ENCODE measurements at regions not wholly inside any gene's neighbourhood (a gene's known extent, or its start where the extent isn't known, plus 50 kb on each side); places are given as distances from the start of the nearest gene placed in this dataset.
"Not testable (repeated sequence)": the region's sequence is repeated elsewhere in the genome, so short reads cannot be mapped to it uniquely, and the experiment has no call there.

- Mint-ChIP-seq H3K4me3 (no peak overlapping the region), H3K36me3 (ENCODE audit: low read depth) (no peaks in the 10 kb centered on the region), H3K4me1 (no peaks in the 10 kb centered on the region), H3K27ac (no peak overlapping the region), H3K27me3 (no peaks in the 10 kb centered on the region), H3K9me3 (no peaks in the 10 kb centered on the region)
- POLR2A ChIA-PET, result no interaction called here
- intact Hi-C loops (cut with micrococcal nuclease), result no loop called here
- no peak for DNase-seq
- no peak for TF ChIP-seq CTCF (IDR thresholded peaks at IDR 0.05)
- CTCF ChIA-PET, result no interaction called here
- ATAC-seq (ENCODE audit: low read depth), result no peak
These were observed 52.7 kb upstream of the LARP1 start for GRCh38 chr5:154702477-154702876.

DNA sequence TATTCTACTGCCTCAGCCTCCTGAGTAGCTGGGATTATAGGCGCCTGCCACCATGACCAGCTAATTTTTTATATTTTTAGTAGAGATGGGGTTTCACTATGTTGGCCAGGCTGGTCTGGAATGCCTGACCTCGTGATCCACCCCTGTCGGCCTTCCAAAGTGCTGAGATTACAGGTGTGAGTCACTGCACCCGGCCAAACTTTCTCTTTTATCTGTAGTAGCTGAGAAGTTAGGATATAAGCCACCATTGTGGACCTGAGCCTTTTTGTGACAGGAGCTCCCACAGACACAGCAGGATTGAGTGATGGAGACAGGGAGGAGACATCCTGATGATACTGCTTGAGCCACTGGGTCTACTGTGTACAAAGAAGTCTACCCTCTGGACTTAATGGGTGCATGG lies 53.5 kb upstream of the LARP1 start:
- H3K9me3 Mint-ChIP-seq; H3K27ac Mint-ChIP-seq; H3K4me3 Mint-ChIP-seq; CTCF ChIA-PET; POLR2A ChIA-PET; H3K36me3 Mint-ChIP-seq (ENCODE audit: low read depth); H3K27me3 Mint-ChIP-seq; DNase-seq; H3K4me1 Mint-ChIP-seq; intact Hi-C loops (cut with micrococcal nuclease); ATAC-seq (ENCODE audit: low read depth): not testable (repeated sequence)

DNA sequence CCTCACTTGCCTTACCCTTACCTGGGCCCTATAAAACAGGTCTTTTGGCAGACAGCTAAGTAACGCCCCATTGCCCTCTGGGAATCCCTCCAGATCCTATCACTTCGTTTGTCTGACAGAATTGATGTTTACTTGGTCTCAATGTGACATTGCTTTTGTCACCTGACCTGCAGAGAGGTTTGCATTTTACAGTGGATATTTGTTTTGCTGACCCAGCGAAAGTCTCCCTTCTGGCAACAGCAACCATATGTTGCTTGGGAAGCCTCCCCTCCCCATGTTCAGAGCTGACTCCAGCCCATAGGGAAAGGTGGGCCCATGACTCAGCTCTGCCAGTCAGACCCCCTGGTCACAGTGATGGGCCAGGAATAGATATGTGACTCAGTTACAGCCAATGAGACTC lies 54.0 kb upstream of the LARP1 start:
- TF ChIP-seq CTCF (IDR thresholded peaks at IDR 0.05), result no peak
- no peak overlapping the region for H3K4me3 Mint-ChIP-seq
- H3K4me1 Mint-ChIP-seq, result no peaks in the 10 kb centered on the region
- intact Hi-C loops (cut with micrococcal nuclease), result no loop called here
- DNase-seq (no peak), ATAC-seq (ENCODE audit: low read depth) (no peak)
- H3K9me3 Mint-ChIP-seq, result no peaks in the 10 kb centered on the region
- no peaks in the 10 kb centered on the region for H3K27me3 Mint-ChIP-seq
- POLR2A ChIA-PET, result no interaction called here
- CTCF ChIA-PET, result no interaction called here
- H3K27ac Mint-ChIP-seq, result no peak overlapping the region
- H3K36me3 Mint-ChIP-seq (ENCODE audit: low read depth), result no peaks in the 10 kb centered on the region

GRCh38 chr5:154700289-154700928 lies 54.8 kb upstream of the LARP1 start:
- H3K4me1 Mint-ChIP-seq; H3K4me3 Mint-ChIP-seq; ATAC-seq (ENCODE audit: low read depth); H3K27me3 Mint-ChIP-seq; H3K9me3 Mint-ChIP-seq; POLR2A ChIA-PET; DNase-seq; CTCF ChIA-PET; intact Hi-C loops (cut with micrococcal nuclease); H3K36me3 Mint-ChIP-seq (ENCODE audit: low read depth); H3K27ac Mint-ChIP-seq: not testable (repeated sequence)

- ChIA-PET POLR2A (no interaction called here), CTCF (no interaction called here)
- Mint-ChIP-seq H3K4me3 (no peak overlapping the region), H3K27me3 (no peaks in the 10 kb centered on the region), H3K27ac (no peak overlapping the region), H3K4me1 (no peaks in the 10 kb centered on the region), H3K36me3 (ENCODE audit: low read depth) (no peaks in the 10 kb centered on the region), H3K9me3 (peaks cover 2% of the 10 kb centered on the region)
- no peak for ATAC-seq (ENCODE audit: low read depth)
- intact Hi-C loops (cut with micrococcal nuclease), result no loop called here
- no peak for DNase-seq
- no peak for TF ChIP-seq CTCF (IDR thresholded peaks at IDR 0.05)
These were observed 56.4 kb upstream of the LARP1 start for GRCh38 chr5:154698763-154699162.

DNA sequence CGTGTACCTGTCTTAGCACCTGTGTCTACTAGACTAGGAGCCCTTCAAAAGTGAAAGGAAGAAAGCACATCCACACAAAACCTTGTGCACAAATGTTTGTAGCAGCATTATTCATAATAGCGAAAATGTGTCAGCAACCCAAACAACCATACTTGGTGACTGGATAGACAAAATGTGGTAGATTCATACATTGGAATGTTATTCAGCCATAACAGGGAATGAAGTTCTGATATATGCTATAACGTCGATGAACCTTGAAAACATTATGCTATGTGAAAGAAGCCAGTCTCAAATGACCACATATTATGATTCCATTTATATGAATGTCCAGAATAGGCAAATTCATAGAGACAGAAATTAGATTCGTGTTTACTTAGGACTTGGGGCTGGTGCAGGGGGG lies 57.8 kb upstream of the LARP1 start:
- ChIA-PET POLR2A (no interaction called here), CTCF (no interaction called here)
- Mint-ChIP-seq H3K4me1 (no peaks in the 10 kb centered on the region), H3K4me3 (no peak overlapping the region), H3K9me3 (peaks cover 3% of the 10 kb centered on the region), H3K36me3 (ENCODE audit: low read depth) (no peaks in the 10 kb centered on the region), H3K27ac (no peak overlapping the region), H3K27me3 (no peaks in the 10 kb centered on the region)
- DNase-seq, result no peak
- ATAC-seq (ENCODE audit: low read depth), result no peak
- intact Hi-C loops (cut with micrococcal nuclease), result no loop called here
- TF ChIP-seq CTCF (IDR thresholded peaks at IDR 0.05), result no peak

All from activated B cell treated with CpG ODN at 0.5 μM for 24 hours (primary cell).